ENCODE measurements at regions not wholly inside any gene's neighbourhood (a gene's known extent, or its start where the extent isn't known, plus 50 kb on each side); places are given as distances from the start of the nearest gene placed in this dataset.

DNA sequence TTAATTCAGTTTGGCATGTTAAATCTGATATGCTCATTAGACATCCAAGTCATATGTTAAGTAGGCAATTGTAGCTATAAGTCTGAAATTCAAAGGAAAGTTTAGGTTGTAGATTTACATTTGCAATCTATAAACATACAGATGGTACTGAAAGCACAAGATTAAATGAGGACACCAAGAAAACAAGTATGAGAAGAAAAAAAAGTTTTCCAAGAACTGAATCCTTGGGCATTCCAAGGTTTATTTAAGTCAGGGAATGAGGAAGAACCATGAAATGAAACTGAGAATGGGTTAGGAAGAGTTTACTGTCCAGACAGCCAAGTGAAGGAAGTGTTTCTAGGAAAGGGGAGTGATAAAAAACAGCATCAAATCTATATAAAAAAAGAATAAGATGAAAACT lies 756.1 kb upstream of the DPPA4 start:
- no peak for DNase-seq (ENCODE audit: low read depth in 2 of 2)

DNA sequence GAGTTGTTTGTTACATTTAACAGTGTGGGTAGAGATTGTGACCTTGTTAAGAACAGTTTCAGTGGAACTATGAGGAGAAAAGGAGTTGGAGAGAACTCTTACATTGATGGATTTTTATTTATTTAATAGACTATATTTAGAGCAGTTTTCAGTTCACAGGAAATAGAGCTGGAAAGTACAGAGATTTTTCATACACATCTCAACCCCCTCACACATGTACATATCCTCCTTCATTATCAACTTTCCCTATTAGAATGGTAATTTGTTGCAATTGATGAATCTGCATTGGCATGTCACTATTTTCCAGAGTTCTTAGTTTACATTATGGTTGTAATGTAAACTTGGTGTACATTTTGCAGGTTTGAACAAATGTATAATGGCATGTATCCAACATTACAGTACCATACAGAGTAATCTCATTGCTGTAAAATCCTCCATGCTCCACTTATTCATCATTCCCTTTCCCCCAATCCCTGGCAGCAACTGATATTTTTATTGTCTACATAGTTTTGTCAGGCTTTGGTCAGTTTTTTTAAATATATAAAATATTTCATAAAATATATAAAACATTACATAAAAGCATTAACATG lies 756.6 kb upstream of the DPPA4 start:
- DNase-seq (ENCODE audit: low read depth in 2 of 2), result no peak

DNA sequence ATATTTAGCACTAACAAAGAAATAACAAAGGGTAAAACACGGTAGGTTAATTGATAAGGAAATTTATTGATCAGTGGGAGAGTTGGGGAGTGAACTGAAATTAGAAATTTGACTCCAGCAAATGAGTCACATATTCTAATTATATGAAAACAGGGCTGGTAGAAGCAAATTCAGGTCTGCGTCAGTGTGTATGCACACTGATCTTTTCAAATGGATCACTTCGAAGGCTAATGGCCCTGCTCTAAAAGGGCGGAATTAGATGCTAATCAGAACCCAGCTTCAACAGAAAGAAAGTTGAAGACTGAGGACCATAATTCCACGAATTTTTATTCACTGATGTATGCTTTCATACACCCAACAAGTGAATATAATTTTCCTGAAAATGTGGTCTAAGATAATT lies 762.4 kb upstream of the DPPA4 start:
- DNase-seq (ENCODE audit: low read depth in 2 of 2), result no peak

DNA sequence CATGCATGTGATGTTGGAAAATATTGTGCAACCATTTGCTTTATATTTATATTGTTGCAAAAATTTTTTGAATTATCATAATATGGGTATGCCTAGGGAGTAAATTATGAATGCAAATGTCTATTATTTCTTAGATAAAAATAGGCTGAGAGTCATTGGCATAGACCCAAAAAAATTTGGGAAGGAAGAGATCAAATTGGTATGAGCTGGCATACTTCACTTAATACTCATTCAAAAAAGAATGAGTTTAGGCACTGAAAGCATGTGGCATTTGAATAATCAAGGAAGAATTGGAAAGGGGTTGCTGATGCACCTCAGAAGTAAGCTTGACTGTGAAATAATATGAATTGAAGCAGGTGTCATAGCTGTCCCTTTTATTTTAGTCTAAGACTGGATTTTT lies 764.0 kb upstream of the DPPA4 start:
- no peak for DNase-seq (ENCODE audit: low read depth in 2 of 2)

DNA sequence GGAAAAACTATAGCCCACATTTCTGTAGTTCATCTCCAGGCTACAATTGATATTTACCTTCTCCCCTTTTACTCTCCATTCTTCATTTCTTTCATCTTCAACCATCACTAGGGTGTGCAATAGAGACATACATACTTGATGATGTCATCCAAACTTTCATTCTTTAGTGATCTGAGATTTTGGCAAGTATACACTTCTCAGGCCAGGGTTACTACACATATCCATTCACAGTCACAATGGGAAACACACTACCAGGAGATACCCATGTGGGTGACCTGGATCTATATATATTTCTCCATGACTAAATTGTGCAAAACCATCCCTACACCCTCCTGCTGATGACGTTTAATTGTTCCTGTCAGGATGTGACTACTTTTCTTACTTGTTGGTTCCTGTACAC lies 769.5 kb upstream of the DPPA4 start:
- DNase-seq (ENCODE audit: low read depth in 2 of 2), result peak in 1 of 2 donors; percentile 8

DNA sequence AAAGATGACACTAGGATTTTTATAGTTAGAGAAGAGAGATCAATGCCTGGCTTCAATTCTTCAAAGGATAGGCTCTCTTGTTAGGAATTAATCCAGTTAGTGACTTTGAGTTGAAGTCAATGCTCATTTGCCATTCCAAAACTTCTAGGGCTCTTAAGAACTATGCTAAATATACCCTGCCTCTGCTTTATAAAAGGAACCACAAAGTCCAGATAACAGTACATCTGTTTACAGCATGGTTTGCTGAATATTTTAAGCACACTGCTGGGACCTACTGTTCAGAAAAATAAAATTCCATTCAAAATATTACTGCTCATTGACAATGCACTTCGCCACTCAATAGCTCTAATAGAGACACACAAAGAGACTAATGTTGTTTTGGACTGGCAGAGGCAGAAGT lies 786.6 kb upstream of the DPPA4 start:
- no peak for DNase-seq (ENCODE audit: low read depth in 2 of 2)

DNA sequence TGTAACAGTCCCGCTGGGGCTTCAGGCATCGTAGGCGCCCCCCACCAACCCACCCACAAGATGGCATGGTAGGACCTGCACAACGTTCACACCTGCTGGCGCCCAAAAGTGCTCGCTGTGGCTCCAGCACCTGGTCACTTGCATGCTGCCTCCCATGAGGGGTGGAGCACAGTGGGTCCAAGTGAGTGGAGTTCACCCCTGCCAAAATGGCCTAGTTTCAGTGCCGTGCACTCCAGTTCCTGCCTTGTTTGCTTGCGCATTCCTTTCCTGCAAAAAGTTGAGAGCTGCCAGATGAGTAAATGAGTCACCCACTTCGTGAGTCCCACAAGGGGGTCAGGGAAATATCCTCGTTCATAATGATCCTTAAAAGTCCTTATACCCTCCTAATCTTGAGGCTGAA lies 788.7 kb upstream of the DPPA4 start:
- DNase-seq (ENCODE audit: low read depth in 2 of 2), result no peak

DNA sequence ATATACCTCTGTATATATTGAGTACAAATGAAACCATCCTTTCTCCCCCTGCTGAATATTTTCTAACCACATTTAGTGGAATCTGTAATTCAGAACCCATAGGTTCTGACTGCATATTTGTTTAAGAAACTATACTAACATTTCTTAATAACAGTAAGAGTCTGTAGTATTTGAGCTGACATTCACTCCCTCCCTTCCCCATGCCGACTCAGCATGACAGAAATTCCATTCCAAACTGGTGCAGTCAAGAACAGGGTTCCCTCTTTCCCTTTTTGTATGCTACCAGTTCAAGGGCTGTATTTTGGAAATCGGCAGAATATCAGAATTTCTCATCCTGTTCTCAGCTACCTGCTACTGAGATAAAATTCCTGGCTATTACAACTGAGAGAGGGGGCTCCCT lies 796.6 kb upstream of the DPPA4 start:
- no peak for DNase-seq (ENCODE audit: low read depth in 2 of 2)

DNA sequence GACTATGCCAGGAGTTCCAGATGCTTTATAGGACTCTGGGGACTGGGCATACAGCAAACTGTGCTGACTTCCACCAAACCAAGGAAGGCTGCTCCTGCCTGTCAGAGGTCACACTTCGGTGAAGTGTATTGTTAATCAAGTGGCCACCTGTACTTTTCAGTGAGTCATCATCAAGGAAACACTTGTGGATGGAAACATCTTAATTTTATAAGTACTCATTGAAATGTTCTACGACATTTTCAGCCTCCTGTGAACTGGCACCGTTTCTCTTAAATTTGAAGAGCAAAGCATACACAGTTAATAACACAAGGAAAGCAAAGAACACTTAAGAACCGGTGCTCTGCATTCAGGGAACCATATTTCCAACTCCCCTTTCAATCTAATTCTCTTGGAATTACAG lies 801.7 kb upstream of the DPPA4 start:
- peak in 1 of 2 donors; percentile 2 for DNase-seq (ENCODE audit: low read depth in 2 of 2)

DNA sequence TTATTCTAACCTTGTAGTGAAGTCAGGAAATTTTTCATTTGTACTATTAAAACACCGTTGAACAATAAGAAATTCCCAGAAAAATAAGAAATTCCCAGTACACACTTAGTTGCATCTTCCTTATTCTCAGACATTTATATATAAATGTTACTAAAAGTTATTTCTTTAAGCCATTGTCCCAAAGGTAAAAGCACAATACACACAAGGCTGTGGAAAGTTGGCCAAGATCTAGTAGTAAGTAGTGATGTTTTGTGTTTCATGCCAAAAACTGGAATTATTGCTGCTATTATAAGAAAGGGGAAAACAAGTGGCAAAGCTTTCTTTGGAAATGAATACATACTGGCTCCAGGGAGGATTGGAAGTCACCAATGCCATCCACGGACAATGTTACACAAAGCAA lies 802.5 kb upstream of the DPPA4 start:
- DNase-seq (ENCODE audit: low read depth in 2 of 2), result no peak

DNA sequence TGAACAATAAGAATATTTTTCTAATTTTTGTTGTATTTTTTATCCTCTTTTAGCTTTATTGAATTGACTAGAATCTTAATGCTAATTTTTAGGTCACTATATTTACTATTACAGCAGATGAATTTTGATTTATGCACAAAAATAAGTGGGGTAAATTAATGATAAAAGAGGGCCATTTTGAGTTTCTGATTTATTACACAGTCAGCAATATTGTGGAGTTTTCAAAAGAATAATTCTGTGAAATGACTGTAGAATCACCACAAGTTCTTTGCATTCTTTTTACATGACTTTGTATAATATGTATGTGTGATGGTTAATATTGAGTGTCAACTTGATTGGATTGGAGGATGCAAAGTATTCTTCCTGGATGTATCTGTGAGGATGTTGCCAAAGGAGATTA lies 812.4 kb upstream of the DPPA4 start:
- DNase-seq (ENCODE audit: low read depth in 2 of 2), result no peak

DNA sequence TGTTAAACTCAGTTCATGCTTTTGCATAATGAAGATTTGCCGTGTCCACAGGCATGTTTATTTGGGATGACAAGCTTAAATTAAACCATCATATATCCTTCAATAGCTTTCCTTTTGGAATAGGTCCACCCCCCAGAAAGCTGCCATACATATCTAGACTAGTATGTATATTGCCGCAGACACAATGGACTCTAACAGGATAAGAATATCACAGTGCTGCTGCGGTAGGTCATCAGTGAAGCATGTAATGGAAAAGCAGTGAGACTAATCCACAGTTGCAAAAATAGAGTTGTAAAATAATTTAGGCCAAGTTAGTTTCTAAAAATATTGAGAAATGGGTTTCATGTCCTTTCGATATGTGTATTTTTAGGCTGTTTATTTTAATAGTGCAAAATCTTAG lies 819.9 kb upstream of the DPPA4 start:
- no peak for DNase-seq (ENCODE audit: low read depth in 2 of 2)

DNA sequence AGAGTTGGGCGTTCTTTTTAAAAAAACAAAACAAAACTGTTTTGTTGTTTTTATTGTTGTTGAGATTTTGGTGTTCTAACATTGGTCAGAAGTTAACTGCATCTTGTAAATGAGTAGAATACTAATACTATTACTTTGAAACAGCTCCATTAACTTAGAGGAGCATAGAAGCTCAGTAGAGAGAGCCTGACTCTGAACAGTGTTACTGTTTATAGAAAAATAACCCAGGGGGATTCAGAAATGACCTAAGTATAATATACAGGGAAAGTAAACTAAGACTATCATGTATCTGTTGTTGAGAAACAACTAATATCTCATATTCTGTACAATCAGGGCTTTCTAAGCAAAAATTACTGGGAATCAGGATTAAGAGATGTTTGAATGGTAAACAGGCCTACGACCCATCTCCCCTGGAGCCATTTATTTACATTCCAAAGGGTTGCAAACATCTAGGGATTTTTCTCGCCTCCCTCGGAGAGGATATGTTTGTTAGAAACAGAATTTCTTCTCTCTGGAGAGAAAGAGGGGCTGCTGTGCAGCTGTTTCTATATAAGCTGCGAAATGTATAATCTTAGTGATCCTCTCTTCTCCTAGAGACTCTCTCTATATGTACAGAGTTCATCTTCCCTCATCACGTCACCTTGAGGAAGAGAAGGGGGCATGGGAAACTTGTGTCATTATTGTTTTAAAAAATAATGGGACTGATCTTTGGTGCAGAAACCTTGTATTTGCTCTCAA lies 827.5 kb upstream of the DPPA4 start:
- no peak for DNase-seq (ENCODE audit: low read depth in 2 of 2)

DNA sequence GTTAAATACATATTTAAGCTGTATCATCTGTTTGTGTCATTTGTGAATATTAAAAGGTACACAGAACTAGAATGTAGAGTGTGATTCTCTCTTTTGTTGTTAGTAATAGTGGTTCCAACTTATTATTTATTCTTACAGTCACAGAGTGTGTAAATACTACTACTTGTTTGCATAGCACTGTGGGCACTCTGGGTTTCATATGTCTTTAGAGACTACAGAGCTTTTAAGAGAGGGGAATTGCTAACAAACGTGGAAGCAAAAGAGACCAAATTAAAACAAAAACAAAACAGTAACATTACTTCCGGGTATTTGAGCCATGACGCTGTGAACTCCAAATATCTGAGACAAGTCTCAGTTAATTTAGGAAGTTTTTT lies 828.0 kb upstream of the DPPA4 start:
- no peak for DNase-seq (ENCODE audit: low read depth in 2 of 2)

DNA sequence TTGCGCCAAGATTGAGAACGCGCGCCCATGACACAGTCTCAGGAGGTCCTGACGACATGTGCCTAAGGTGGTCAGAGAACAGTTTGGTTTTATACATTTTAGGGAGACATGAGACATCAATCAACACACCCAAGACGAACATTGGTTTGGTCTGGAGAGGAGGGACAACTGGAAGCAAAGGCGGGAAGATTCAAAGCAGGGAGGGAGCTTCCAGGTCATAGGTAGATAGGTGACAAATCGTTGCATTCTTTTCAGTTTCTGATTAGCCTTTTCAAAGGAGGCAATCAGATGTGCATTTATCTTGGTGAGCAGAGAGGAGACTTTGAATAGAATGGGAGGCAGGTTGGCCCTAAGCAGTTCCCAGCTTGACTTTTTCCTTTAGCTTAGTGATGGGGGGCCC lies 828.4 kb upstream of the DPPA4 start:
- DNase-seq (ENCODE audit: low read depth in 2 of 2), result no peak

DNA sequence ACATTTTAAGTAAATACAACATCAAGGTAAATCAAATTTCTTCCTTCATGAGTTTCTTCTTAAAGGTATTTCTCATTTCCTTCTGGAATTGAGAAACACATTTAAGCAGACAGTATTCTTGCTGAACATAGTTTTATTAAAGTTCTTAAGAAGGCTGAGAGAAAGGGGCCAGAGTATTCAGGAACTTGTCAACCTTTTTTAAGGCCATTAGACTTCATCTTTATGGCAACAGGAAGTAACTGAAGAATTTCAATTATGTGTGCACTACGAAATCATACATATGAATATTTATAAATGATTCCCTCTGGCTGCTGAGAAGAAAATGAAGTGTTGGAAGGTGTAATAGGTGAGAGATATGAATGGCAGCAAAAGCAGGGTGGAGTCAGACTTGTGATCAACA lies 829.4 kb upstream of the DPPA4 start:
- no peak for DNase-seq (ENCODE audit: low read depth in 2 of 2)

DNA sequence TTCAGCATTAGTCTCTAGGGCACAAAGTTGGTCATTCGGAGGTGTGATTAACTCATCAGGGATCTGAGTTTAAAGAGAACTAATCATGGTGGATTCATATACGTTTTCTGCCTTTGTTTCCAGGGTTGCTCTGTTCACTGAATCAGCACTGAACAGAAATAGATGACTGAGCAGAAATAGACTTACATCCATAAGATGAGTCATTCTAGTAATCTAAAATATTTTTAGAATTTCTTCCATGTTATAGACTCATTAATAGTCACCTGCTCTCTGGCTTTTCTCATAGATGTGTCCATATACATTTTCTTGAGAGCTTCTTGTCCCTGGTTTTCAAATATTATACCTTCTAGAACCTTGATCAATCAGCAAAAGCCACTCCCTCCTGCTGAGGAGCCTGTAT lies 837.6 kb upstream of the DPPA4 start:
- no peak for DNase-seq (ENCODE audit: low read depth in 2 of 2)

DNA sequence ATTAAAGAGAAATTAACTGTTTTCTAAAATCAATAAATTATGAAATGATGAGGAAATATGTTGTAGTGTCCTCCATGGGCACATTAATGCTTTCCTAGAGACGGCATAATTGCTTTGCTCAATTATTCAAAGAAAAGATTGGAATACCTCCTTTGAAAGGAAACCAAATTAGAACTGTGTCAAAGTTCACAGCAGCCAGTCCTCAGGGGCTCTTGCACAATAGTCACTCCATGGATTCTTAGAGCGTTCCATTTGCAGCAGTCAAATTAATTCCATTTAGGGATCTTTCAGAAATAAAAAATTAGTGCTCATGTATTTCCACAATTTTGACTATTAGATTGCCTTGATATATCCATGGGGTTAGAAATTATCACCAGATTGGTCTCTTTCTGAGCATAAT lies 841.6 kb upstream of the DPPA4 start:
- DNase-seq (ENCODE audit: low read depth in 2 of 2), result no peak

DNA sequence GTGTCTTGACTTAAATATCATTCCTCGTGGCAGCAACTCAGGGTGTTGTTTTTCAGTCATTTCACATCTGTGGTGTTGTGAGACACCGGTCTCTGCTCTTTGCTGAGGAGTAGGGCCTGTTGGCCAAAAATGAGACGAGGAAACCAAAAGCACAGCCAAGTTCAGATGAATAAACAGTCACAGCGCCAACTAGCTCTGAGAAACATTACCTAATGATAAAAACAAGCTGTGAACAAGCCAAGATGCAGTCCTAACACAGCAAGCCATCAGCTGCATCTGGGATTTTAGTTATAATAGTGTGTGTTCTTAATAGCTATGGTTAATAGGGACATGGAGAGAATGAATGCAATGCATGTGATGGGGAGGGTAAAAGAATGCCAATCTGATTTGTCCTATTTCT lies 843.4 kb upstream of the DPPA4 start:
- DNase-seq (ENCODE audit: low read depth in 2 of 2), result no peak

DNA sequence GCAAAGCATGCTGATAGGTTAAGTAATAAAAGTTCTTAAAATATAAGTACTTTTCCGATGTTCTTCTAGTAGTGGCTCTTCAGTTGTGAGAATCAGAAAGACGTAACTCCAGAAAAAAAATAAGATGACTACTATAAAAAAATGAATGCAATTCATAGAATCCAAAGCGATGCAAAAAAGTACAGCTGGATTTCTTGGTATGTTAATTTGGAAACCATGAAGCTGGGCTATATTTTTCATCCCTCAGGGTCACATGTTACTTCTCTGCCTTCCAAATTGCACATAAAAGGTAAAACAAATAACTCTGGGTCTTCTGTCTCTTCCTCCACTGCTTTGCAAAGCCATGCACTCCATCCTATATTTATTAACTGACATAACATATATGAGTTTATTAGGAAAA lies 843.9 kb upstream of the DPPA4 start:
- no peak for DNase-seq (ENCODE audit: low read depth in 2 of 2)

DNA sequence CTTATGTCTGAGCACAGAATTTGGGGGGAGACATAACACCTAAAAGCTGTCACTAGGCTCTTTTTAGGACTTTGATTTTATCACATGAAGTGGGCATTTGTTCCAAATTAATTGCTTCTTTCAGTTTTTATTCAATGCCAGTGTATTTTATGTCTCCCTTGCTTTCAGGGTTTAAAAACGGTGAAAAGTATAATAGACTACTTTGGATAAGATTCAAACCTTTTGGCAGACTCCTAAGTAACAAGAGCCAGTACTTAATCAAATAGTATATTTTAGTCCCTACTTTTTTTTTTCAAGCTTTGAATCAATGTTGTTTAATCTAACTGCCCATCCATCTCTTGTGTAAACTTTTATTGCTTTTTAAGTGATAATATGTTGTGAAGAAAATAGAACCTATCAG lies 847.2 kb upstream of the DPPA4 start:
- no peak for DNase-seq (ENCODE audit: low read depth in 2 of 2)

DNA sequence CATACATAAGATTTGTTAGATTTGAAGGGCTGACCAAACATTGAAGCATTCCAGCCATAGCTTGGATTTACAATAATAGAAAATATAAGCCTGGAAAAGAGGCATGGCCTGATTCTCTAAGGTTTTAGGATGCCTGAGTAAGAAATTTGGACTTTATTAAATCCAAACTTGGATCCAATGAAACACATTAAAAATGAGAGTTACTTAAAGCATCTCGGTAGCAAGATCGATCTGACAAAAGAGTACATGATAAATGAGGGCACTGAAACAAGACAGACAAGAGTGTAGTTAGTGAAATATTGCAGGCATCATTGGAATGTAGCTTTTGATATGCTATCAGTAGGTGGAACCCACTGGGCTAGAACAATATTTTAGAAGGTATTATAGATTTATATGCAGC lies 855.7 kb upstream of the DPPA4 start:
- DNase-seq (ENCODE audit: low read depth in 2 of 2), result no peak

DNA sequence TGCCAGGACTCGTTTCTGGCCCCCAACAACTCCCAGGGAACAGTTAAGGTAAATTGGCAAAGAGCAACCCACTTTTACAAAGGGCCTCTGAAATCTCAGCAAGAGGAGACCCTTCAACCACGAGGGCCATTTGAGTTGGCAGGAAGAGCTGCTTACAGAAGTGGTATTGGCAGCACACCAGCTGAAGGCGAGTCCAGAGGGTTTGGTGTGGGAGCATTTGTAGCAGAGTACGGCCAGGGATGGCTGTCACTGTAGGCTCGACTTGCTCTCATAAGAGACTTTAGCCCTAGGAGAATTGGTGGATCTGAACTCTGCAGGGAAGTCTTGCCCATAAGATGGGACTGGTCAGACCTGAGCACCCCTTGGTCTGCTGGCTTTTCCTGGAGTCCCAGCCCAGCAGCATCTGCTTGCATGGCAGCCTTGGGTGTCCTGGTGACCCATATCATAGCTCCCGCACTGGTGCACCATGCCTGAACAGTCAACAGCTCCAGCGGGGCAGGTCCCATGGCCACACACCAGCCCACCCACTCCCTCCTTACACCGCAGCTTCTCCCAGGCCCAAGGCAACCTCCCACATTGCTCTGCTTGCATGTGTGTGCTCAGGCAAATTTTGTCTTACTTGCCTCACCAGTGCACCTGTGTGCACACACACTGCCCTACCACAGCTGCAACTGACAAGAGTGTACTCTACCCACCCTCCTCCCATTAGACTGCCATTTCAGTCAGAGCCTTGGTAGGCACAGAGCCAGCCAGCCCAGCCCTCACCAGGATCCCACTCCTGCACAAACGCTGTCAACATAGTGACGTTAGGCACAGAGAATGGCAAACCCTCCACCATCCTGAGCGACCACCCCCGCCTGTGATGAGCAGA lies 861.6 kb upstream of the DPPA4 start:
- DNase-seq (ENCODE audit: low read depth in 2 of 2), result no peak

Data from lung microvascular endothelial cell (primary cell).